Cardiac fibroblast (primary cell): ENCODE measurements at regions not wholly inside any gene's neighbourhood (a gene's known extent, or its start where the extent isn't known, plus 50 kb on each side); places are given as distances from the start of the nearest gene placed in this dataset.

Source experiments
- DNase-seq, 2 donors: peaks; one replicate each; pipeline versions ENCODE4 v3.0.0 to v3.0.0-alpha.2; 2010; ENCODE audit warnings: low read depth in 2 of 2
- H3K4me3 ChIP-seq, 2 donors: replicated peaks in 1 of 2; 1 replicate in 1 of 2; 2 replicates in 1 of 2; pipeline ENCODE4 v1.5.1; 2011; ENCODE audit warnings: low read depth in 2 of 2, low read length in 2 of 2, mild to moderate bottlenecking in 2 of 2, moderate library complexity in 1 of 2
- TF ChIP-seq, protein P1 (sequence below): IDR thresholded peaks from one replicate; pipeline ENCODE4 v1.5.1; 2011; ENCODE audit warnings: low read depth, mild to moderate bottlenecking, low read length, inconsistent platforms

DNA sequence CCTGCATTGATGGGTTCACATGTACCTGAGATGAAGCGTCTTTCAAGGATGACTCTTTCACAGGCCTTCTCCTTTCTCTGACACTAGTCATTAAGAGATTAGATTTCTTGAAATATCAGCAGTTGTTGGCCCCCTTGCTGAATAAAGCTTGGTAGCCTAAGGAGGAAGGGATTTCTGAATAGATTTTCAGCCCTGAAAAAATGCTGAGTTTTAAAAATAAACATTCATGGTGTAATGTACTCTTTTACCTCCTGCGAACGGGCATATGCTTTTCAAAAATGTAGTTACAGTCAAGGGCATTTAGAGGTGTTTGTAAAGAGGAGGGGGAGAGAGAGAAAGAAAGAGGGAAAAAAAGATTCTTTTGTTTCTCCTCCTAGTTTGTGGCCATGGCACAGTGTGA lies 222.7 kb downstream of the SOX4 start:
- TF ChIP-seq, protein P1, sequence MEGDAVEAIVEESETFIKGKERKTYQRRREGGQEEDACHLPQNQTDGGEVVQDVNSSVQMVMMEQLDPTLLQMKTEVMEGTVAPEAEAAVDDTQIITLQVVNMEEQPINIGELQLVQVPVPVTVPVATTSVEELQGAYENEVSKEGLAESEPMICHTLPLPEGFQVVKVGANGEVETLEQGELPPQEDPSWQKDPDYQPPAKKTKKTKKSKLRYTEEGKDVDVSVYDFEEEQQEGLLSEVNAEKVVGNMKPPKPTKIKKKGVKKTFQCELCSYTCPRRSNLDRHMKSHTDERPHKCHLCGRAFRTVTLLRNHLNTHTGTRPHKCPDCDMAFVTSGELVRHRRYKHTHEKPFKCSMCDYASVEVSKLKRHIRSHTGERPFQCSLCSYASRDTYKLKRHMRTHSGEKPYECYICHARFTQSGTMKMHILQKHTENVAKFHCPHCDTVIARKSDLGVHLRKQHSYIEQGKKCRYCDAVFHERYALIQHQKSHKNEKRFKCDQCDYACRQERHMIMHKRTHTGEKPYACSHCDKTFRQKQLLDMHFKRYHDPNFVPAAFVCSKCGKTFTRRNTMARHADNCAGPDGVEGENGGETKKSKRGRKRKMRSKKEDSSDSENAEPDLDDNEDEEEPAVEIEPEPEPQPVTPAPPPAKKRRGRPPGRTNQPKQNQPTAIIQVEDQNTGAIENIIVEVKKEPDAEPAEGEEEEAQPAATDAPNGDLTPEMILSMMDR = no peak
- H3K4me3 ChIP-seq = no peak overlapping the region

DNA sequence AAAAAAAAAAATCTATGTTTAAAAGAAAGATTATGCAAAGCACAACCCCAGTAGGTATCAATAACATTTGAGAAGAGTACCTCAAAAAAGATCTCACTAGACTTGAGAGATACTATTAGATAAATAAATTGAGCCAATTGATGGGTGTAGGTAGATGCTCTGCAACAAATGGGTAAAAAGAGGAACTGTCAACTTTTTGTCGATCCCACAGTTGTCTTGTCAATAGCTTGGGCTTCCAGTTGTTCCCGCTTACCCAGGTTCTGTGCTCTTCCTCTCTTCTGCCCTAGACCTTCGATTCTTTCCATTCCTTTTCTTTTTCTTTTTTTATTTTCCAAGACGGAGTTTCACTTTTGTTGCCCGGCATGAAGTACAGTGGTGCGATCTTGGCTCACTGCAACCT lies 226.9 kb downstream of the SOX4 start:
- TF ChIP-seq, protein P1 = no peak
- DNase-seq = no peak
- no peak overlapping the region for H3K4me3 ChIP-seq

More for the DNA sequence above, 222.7 kb downstream of the SOX4 start:
- no peak for DNase-seq

DNA sequence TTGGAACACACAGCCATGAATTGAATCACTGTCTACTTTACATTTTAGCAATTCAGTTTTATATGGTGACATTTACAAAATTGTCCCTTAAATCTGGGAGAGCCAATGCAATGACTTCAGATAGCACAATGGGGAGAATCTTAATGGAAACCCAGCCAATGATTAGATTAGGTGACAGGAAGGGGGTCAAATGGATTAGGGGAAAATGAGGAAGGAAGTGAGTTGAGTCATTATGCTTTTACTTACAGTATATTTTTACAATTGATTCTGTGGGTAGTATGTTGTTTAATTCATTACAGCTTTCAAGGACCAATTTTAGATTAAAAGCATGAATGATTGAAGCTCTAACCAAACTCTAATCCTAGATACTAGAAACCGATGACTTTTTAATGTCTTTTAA lies 229.8 kb downstream of the SOX4 start:
- no peak overlapping the region for H3K4me3 ChIP-seq
- TF ChIP-seq, protein P1 = no peak
- no peak for DNase-seq

DNA sequence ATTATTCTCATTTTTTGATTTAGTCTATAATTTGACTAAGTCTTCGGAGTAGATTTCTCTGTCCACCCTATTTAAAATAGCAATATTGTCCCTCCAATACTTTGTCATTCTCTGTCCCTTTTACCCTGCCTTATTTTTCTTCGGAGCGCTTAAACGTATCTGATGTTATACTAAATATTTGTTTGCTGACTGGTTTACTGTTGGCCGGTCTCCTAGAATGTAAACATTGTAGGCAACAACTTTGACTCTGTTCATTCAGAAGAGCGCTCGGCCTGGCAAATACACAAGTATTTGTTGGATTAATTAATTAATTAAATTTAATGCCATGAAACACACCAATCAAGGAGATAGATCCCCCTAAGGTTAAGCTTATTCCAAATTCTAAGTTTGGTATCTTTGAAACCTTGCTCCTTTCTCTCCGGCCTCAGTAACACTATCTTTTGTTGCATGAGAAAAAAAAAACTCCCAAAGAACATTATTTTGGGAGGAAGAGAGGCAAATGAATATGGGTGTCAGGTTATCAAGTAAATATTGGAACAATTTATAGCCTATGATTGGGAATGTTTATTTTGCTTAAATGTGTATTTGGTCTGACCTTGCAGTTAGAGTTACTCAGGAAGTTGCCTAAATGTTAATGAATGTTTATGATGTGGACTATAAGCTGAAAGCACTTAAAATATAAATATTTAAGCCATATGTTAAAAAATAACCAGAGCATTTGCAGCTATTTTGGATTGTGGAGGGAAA lies 231.1 kb downstream of the SOX4 start:
- no peak for DNase-seq
- TF ChIP-seq, protein P1 = no peak
- H3K4me3 ChIP-seq = no peak overlapping the region

DNA sequence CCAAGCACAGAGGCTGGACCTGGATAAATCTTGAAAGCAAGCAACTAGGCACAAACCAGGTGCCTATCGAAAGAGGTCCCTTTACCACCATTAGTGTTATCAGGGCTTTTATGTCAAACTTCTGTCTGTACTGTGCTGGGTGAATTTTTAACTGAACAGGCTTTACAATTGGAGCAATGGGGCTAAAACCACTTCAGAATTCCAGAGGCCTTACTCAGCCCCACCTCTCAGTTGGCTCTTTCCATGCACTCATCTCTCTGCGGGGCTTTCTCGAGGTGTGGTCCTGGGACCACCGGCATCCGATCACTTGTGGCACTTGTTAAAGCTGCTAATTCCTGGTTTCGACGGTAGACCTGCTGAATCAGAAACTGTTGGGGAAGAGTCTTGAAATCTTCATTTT lies 232.5 kb downstream of the SOX4 start:
- H3K4me3 ChIP-seq = no peak overlapping the region
- TF ChIP-seq, protein P1 = no peak
- DNase-seq = peak in 1 of 2 donors; percentile 33

DNA sequence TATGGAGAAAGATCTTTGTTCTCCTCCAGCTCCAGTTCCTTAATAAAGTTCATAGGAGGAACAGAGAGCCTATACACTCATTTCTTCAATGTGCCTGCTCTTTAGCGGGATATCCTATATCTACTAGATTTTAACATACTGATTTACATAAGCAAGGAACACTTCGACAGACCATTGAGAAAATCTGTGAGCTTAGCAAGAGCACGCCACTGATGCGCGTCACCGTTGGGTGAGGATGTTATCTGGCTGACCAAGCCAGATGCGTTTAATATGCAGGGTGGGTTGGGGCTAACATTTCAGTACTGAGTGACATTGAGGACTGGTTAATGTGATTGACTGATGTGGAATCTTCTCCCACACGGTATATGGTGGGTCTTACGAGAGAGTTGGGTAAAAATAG lies 233.4 kb downstream of the SOX4 start:
- no peak for DNase-seq
- TF ChIP-seq, protein P1 = no peak

More for the DNA sequence above, 233.4 kb downstream of the SOX4 start:
- no peak overlapping the region for H3K4me3 ChIP-seq
